ENCODE measurements at regions not wholly inside any gene's neighbourhood (a gene's known extent, or its start where the extent isn't known, plus 50 kb on each side); places are given as distances from the start of the nearest gene placed in this dataset.

DNA sequence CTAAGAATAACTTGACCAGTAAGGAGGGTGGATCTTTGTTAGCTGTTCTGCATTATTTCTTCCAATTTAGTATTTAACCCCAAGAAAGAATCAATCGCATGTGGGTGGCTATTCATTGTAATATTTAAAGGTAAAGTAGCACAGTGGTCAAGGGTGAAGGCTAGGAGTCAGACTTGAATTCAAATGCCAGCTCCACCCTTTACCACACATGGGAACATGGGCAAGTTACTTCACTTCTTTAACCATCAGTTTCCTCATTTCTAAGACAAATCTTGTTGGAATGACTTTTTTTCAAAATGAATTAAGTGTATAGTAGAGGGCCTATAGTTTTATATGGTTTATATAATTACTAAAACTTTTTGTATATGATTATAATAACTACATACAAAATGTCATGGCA is 71.3 kb upstream of the S1PR1 start:
- DNase-seq (ENCODE audit: low read depth in 1 of 2, low spot score in 2 of 2), result no peak
- Histone ChIP-seq H3K9me3 (replicated peaks) (no peaks in the 10 kb centered on the region), H3K4me1 (replicated peaks) (peaks cover 12% of the 10 kb centered on the region), H3K4me3 (no peak overlapping the region), H3K36me3 (no peaks in the 10 kb centered on the region), H3K27me3 (replicated peaks) (no peaks in the 10 kb centered on the region), H3K27ac (no peak overlapping the region)

DNA sequence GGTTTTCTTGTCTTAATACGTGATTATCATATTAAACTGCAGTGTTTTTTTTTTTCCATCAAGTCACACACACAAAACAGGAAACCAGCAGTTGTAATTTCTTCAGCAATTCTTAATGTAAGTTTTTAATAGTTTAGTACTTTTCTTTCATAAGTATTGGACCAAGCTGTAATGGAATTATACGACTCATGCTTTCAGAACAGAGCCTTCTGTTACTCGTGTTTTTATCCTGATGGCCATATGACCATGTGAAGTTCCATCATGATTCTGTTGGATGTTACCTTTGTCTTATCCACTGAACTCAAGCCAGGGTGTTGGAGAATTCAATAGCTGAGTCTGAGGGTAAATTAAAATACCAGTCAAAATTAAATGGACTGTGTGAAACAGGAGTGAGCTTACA is 72.0 kb upstream of the S1PR1 start:
- H3K36me3 ChIP-seq, result no peaks in the 10 kb centered on the region
- DNase-seq (ENCODE audit: low read depth in 1 of 2, low spot score in 2 of 2), result no peak
- H3K4me1 ChIP-seq (replicated peaks), result peaks cover 12% of the 10 kb centered on the region
- H3K27ac ChIP-seq, result no peak overlapping the region
- H3K9me3 ChIP-seq (replicated peaks), result no peaks in the 10 kb centered on the region
- no peak overlapping the region for H3K4me3 ChIP-seq
- no peaks in the 10 kb centered on the region for H3K27me3 ChIP-seq (replicated peaks)

DNA sequence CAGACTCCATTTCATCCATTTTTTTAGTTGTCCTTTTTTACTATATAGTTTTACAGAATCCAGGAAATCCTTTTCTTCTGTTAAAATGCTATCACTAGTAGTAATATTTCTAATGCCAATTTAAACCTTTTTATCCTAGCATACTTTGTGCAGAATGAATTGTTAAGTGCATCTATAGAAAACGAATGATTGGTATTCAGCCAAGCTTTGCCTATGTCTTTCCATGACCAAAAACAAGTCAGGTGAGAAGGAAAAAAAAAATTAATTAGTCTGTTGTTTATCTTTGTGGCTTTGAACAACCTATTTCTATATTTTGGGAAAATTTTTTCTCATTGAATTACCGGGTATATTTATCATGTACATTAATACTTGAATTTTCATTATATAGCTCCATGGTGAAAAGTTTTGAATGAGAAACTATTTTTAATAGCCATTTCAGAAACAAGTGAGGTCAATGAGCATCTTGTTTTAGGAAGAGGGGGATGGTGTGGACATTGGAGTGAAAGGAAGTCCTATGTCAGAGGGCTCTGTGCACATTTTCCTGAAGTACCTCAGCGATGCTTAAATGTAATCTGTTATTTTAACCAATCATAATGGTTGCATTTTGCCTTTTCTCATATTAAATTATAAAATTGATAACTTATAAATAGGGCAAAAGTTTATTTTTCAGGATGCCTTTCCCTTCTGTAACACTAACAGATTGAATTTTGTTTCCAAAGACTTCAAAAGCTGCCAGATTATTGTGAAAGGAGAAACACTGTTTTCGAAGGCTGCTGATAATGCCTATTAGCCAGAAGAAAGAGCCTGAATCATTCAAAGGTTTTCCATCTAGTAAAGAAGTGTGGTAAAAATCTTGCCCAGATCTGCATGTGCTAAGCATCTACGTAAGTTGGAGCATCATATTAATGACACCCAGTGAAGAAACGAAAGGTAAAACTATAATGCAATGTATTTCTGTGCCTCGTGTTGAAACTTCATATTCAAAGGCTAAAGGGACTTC is 73.8 kb upstream of the S1PR1 start:
- peaks cover 12% of the 10 kb centered on the region for H3K4me1 ChIP-seq (replicated peaks)
- H3K27ac ChIP-seq, result no peak overlapping the region
- H3K9me3 ChIP-seq (replicated peaks), result no peaks in the 10 kb centered on the region
- H3K4me3 ChIP-seq, result no peak overlapping the region
- no peak for DNase-seq (ENCODE audit: low read depth in 1 of 2, low spot score in 2 of 2)
- no peaks in the 10 kb centered on the region for H3K36me3 ChIP-seq
- no peaks in the 10 kb centered on the region for H3K27me3 ChIP-seq (replicated peaks)

DNA sequence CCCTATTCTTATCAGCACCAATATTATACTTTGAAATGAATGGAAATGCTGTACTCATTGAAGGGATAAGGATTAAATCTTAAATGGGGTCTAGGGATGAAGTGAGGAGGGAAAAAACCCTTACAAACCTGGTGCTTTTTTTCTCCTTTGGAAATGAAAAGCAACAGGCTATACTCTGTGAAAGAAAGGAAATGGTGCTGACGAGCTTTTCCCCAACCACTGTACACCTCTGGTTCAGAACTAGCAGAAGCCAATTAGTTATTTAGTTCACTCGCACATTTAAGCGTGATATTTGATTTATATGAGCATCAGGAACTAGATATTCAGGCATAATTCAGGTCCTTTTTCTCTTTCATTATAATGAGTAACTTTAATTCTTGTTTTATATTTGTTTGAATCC is 74.5 kb upstream of the S1PR1 start:
- no peaks in the 10 kb centered on the region for H3K27me3 ChIP-seq (replicated peaks)
- H3K4me3 ChIP-seq, result no peak overlapping the region
- H3K9me3 ChIP-seq (replicated peaks), result no peaks in the 10 kb centered on the region
- H3K27ac ChIP-seq, result no peak overlapping the region
- DNase-seq (ENCODE audit: low read depth in 1 of 2, low spot score in 2 of 2), result no peak
- H3K4me1 ChIP-seq (replicated peaks), result peaks cover 8% of the 10 kb centered on the region
- no peaks in the 10 kb centered on the region for H3K36me3 ChIP-seq

DNA sequence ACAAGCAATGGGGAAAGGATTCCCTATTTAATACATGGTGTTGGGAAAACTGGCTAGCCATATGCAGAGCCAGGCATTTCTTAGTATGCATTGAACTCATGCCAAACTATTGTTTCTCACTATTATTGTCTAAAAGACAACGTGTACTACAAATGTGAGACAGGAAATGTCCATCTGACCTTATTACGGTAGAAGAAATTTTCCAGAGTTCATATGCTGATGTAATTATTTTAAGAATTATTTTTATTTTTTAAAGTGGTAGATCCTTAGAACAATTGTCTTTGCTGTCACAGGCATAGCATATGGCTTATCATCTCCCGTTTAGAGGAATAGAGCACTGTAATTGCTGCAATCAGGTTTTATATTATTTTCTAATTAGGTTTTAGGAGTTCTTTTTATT is 75.2 kb upstream of the S1PR1 start:
- DNase-seq (ENCODE audit: low read depth in 1 of 2, low spot score in 2 of 2), result no peak
- no peak overlapping the region for H3K27ac ChIP-seq
- H3K4me3 ChIP-seq, result no peak overlapping the region
- H3K36me3 ChIP-seq, result no peaks in the 10 kb centered on the region
- peaks cover 4% of the 10 kb centered on the region for H3K4me1 ChIP-seq (replicated peaks)
- no peaks in the 10 kb centered on the region for H3K27me3 ChIP-seq (replicated peaks)
- no peaks in the 10 kb centered on the region for H3K9me3 ChIP-seq (replicated peaks)

DNA sequence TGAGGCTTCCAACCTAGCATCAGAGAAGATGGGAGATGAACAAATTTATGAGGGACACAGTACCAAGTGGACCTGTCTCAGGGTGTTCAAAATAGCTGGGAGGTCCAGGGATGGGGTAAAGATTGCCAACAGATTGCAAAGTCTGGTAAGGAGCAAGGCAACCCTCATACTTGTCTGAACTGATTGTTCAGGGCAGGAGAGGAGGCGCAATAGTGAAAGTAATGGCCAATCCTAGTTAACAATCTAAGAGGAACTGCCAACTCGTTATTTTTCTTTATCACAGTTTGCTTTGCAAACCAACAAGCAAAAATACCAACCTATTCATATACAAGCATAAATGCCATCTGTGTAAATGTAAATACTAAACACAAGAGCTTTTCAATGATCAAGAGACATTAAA is 78.4 kb upstream of the S1PR1 start:
- H3K27ac ChIP-seq, result no peak overlapping the region
- no peaks in the 10 kb centered on the region for H3K27me3 ChIP-seq (replicated peaks)
- no peaks in the 10 kb centered on the region for H3K36me3 ChIP-seq
- H3K4me3 ChIP-seq, result no peak overlapping the region
- no peaks in the 10 kb centered on the region for H3K9me3 ChIP-seq (replicated peaks)
- no peaks in the 10 kb centered on the region for H3K4me1 ChIP-seq (replicated peaks)
- no peak for DNase-seq (ENCODE audit: low read depth in 1 of 2, low spot score in 2 of 2)

DNA sequence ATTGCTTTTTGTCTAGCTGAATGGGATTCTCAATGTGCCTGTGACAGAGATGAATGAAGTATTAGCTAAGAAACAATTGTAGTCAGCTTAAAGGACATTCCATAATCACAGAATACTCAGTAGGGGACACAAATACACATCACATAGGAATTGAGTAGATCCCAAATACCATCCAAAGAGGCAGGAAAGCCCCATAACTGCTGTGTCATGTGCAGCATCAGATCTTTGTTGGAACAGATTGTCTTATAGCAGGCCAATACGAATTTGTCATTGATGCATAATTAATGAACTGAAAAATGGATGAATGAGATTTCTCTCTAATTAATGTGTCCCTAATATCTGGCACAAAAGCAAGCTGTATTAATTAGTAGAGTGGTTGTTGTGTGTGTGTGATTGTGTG is 82.3 kb upstream of the S1PR1 start:
- no peaks in the 10 kb centered on the region for H3K27me3 ChIP-seq (replicated peaks)
- H3K27ac ChIP-seq, result no peak overlapping the region
- H3K4me1 ChIP-seq (replicated peaks), result peaks cover 13% of the 10 kb centered on the region
- H3K36me3 ChIP-seq, result no peaks in the 10 kb centered on the region
- H3K9me3 ChIP-seq (replicated peaks), result no peaks in the 10 kb centered on the region
- DNase-seq (ENCODE audit: low read depth in 1 of 2, low spot score in 2 of 2), result no peak
- no peak overlapping the region for H3K4me3 ChIP-seq

DNA sequence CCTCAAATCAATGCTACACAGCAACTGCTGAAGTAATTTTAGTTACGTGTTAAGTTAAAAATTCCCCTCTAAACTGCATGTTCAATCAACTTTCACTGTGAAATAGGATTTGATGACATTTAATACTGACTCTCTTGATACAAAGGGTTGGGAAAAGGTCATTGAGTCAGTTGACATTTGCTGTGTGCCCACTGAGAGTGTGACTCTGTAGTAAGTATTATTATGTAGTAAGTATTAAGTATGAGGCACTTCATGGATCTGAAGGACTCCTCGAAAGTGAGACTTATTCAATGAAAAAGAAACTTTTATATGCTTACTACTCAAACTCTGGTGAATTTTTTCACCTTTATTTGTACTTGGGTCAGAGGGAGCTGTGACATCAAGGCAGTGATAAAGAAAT is 83.1 kb upstream of the S1PR1 start:
- Histone ChIP-seq H3K4me3 (no peak overlapping the region), H3K27ac (no peak overlapping the region), H3K27me3 (replicated peaks) (no peaks in the 10 kb centered on the region), H3K36me3 (no peaks in the 10 kb centered on the region), H3K4me1 (replicated peaks) (peaks cover 21% of the 10 kb centered on the region), H3K9me3 (replicated peaks) (no peaks in the 10 kb centered on the region)
- no peak for DNase-seq (ENCODE audit: low read depth in 1 of 2, low spot score in 2 of 2)

DNA sequence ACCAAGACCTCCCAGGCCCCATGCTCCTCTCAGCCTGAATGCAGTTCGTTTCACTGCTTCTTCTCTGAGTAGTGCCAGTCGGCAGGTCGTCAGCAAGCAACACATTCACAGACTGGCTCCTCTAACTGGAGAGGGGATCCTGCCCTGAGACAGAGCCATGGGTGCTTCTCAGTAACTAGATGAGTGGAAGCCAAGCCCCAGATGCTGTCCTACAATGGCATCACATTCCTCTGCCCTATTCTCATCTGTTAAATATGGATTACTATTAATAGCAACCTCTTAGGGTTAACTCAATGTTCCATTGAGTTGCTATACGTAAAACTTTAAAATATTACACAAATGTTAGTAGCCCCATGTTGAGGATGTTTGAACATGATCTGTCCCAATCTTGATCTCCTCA is 84.2 kb upstream of the S1PR1 start:
- H3K27ac ChIP-seq, result no peak overlapping the region
- H3K27me3 ChIP-seq (replicated peaks), result no peaks in the 10 kb centered on the region
- peaks cover 21% of the 10 kb centered on the region for H3K4me1 ChIP-seq (replicated peaks)
- no peak for DNase-seq (ENCODE audit: low read depth in 1 of 2, low spot score in 2 of 2)
- no peak overlapping the region for H3K4me3 ChIP-seq
- no peaks in the 10 kb centered on the region for H3K9me3 ChIP-seq (replicated peaks)
- no peaks in the 10 kb centered on the region for H3K36me3 ChIP-seq

DNA sequence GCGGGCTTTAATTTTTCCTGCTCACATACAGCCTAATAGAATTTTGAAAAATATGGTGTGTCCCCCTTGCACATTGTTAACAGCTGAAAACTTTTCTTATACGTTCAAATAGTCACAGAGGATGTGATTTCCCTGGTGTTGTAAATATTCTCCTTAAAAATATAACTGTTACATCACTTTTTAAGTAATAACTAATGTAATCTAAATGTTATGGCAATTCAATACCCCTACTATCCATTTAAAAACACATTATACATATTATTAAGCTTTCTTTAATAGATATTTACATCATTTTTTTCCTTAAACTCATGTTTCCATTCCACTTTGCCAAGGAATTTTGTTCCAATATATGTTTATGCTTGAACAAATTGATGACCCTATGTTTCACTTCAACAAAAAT is 85.5 kb upstream of the S1PR1 start:
- H3K27me3 ChIP-seq (replicated peaks), result no peaks in the 10 kb centered on the region
- no peaks in the 10 kb centered on the region for H3K36me3 ChIP-seq
- H3K4me3 ChIP-seq, result no peak overlapping the region
- H3K4me1 ChIP-seq (replicated peaks), result peaks cover 21% of the 10 kb centered on the region
- peak overlapping the region; percentile 27; the same call in 1 of the 2 replicates for H3K27ac ChIP-seq
- no peak for DNase-seq (ENCODE audit: low read depth in 1 of 2, low spot score in 2 of 2)
- no peaks in the 10 kb centered on the region for H3K9me3 ChIP-seq (replicated peaks)

DNA sequence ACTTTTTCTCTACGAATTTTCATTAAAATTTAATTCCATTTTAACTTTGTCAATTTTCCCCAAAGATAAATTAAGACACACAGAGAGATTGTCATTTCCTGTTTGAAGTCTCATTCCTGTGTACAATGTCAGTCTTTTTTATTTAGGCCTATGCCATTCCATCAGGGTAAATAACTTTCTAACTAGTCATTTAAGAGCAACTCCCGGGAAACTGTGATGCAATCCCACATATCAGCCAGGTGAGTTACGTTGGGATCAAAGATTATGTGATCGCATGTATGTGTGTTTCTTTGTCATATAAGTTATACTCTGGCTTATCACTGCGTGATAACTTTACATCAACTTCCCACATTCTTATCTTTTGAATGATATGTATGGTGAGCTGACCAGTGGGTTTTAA is 86.1 kb upstream of the S1PR1 start:
- no peaks in the 10 kb centered on the region for H3K27me3 ChIP-seq (replicated peaks)
- no peak overlapping the region for H3K4me3 ChIP-seq
- H3K4me1 ChIP-seq (replicated peaks), result peaks cover 21% of the 10 kb centered on the region
- peak in 1 of 2 experiments; percentile 45 for DNase-seq (ENCODE audit: low read depth in 1 of 2, low spot score in 2 of 2)
- H3K9me3 ChIP-seq (replicated peaks), result no peaks in the 10 kb centered on the region
- H3K36me3 ChIP-seq, result no peaks in the 10 kb centered on the region
- H3K27ac ChIP-seq, result peak overlapping the region; percentile 69

DNA sequence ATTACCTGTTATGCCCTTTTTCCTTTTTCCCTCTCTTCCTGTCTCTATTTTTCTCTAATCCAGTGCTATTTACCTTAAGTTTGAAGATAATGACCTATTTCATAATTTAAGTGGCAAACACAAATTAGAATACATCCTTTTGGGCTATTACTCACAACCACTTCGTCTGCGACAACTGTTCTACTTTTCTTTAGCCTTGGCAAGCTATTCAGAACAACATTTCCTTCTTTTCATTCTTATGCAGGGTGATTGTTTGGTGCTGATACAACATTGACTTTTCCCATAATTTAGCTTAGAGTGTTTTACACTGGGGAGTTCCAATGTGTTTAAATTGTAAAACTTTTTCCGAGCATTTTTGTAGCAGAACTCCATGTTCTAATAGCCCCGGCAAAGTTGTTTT is 86.6 kb upstream of the S1PR1 start:
- Histone ChIP-seq H3K27ac (peak overlapping the region; percentile 69), H3K4me3 (no peak overlapping the region), H3K27me3 (replicated peaks) (no peaks in the 10 kb centered on the region), H3K36me3 (no peaks in the 10 kb centered on the region), H3K4me1 (replicated peaks) (peaks cover 21% of the 10 kb centered on the region), H3K9me3 (replicated peaks) (no peaks in the 10 kb centered on the region)
- no peak for DNase-seq (ENCODE audit: low read depth in 1 of 2, low spot score in 2 of 2)

DNA sequence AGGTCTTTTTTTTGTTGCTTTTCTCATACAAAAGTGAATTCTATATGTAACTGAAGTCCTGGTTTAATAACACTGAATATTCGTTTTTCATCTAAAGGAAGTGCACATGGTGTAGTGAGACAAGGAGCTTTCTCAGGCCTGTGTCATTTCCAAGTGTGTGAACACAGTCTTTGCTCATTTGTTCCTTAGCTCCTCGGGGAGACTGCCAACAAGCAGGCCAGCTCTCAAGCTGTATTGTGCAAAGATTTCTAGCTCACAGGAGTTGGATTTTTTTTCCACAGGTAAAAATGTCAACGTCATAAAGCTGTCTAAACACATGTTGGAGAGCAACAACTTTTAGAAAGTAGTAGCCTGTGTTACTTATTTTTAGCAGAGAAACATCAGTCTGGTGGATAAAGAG is 87.8 kb upstream of the S1PR1 start:
- no peak for DNase-seq (ENCODE audit: low read depth in 1 of 2, low spot score in 2 of 2)
- Histone ChIP-seq H3K27me3 (replicated peaks) (no peaks in the 10 kb centered on the region), H3K4me1 (replicated peaks) (peaks cover 21% of the 10 kb centered on the region), H3K9me3 (replicated peaks) (no peaks in the 10 kb centered on the region), H3K27ac (no peak overlapping the region), H3K4me3 (no peak overlapping the region), H3K36me3 (no peaks in the 10 kb centered on the region)

DNA sequence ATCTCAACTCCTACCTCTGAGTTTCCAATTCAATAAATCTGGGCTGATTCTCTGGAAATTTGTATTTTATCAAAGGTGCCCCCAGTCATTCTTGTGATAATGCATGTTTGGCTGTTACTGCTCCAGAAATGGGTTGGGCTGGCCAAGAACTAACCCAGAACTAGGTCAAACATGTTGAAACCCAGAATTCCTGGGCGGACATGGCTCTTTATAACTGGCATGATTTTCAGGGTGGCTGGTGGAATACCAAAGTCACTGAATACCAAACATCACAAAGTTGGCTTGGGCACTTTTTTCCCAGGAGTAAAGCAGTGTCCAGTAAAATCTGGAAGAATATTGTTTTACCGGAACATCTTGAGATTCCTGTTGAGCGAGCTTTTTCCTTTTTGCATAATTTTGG is 89.4 kb upstream of the S1PR1 start:
- Histone ChIP-seq H3K9me3 (replicated peaks) (no peaks in the 10 kb centered on the region; the same call in 1 of the 2 replicates), H3K27ac (no peak overlapping the region), H3K27me3 (replicated peaks) (no peaks in the 10 kb centered on the region), H3K4me3 (no peak overlapping the region), H3K4me1 (replicated peaks) (peaks cover 21% of the 10 kb centered on the region), H3K36me3 (no peaks in the 10 kb centered on the region)
- DNase-seq (ENCODE audit: low read depth in 1 of 2, low spot score in 2 of 2), result no peak

DNA sequence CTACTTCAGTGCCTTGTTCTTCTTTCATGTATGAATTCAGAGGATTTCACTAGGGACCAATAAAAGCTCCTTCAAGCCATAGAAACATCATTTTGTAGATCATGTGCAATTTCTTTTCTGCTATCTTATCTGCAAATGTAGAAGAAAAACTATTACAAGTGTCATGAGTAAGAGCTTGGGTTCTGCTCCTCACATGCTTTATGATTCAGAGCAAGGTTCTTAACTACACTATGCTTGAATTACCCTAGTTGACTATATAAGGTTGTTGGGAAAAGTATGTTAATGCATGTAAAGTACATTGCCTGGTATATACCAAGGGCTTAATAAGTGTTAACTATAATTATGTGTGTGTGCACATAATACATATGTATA is 91.4 kb upstream of the S1PR1 start:
- H3K9me3 ChIP-seq (replicated peaks), result no peaks in the 10 kb centered on the region; the same call in 1 of the 2 replicates
- H3K27ac ChIP-seq, result no peak overlapping the region
- no peak overlapping the region for H3K4me3 ChIP-seq
- no peak for DNase-seq (ENCODE audit: low read depth in 1 of 2, low spot score in 2 of 2)
- no peaks in the 10 kb centered on the region for H3K36me3 ChIP-seq
- H3K27me3 ChIP-seq (replicated peaks), result no peaks in the 10 kb centered on the region
- H3K4me1 ChIP-seq (replicated peaks), result peaks cover 14% of the 10 kb centered on the region

All from SJSA1 (cell line).